ENCODE measurements at regions not wholly inside any gene's neighbourhood (a gene's known extent, or its start where the extent isn't known, plus 50 kb on each side); places are given as distances from the start of the nearest gene placed in this dataset. TPM values are rescaled to one million over a fixed set of nuclear protein-coding genes. Genes with fewer than 3 reads are reported as not detected.

DNA sequence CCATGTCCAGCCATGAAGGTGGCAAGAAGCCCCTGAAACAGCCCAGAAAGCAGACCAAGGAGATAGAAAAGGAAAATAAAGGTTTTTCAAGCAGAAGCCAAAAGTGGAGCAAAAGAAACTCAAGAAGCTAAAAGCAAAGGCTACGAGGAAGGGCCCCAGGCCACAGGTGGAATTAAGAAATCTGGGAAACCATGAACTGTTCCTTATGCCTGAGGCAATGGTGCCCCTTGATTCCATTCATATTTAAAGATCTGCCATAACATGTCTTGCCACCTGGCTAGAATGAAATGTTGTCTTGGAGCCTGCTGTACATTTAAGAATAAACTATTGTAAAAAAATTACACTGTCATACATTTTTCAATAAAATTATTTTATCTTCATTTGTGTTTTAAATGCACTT lies 59.5 kb upstream of the TARS1 start:
- Histone ChIP-seq H3K9ac (replicated peaks; ENCODE audit: extremely low read depth, insufficient read depth, low read length) (no peak overlapping the region), H2AFZ (ENCODE audit: low read depth, low read length) (no peak overlapping the region), H3K79me2 (ENCODE audit: control insufficient read depth, insufficient read depth, low read length) (no peaks in the 10 kb centered on the region), H4K20me1 (replicated peaks; ENCODE audit: control insufficient read depth, extremely low read depth, insufficient read depth, low read length) (no peaks in the 10 kb centered on the region), H3K9me1 (replicated peaks; ENCODE audit: control insufficient read depth, extremely low read depth, insufficient read depth, low read length) (no peaks in the 10 kb centered on the region), H3K27ac (ENCODE audit: insufficient read depth, low read depth, low read length) (no peak overlapping the region), H3K4me3 (replicated peaks in 1 of 3; ENCODE audit: insufficient read depth in 1 of 3, low read depth in 1 of 3, low read length in 3 of 3) (no peak overlapping the region), H3K4me2 (ENCODE audit: insufficient read depth, low read length) (no peak overlapping the region), H3K27me3 (ENCODE audit: control insufficient read depth in 2 of 2, insufficient read depth in 2 of 2, low read length in 2 of 2) (peaks cover 2 to 4% of the 10 kb centered on the region in 2 experiments), H3K36me3 (ENCODE audit: control insufficient read depth in 2 of 2, extremely low read depth in 1 of 2, insufficient read depth in 2 of 2, low read length in 2 of 2) (no peaks in the 10 kb centered on the region), H3K4me1 (ENCODE audit: control insufficient read depth, extremely low read depth, insufficient read depth, low read length) (no peaks in the 10 kb centered on the region), H3K9me3 (replicated peaks; ENCODE audit: control insufficient read depth, insufficient read depth, low read length) (no peaks in the 10 kb centered on the region)
- FAIRE-seq (no peak), DNase-seq (ENCODE audit: low read depth, low spot score) (no peak)
- POLR2A ChIA-PET, result no interaction called here
- no TSS peak for BruUV-seq (replicated peaks)
- intact Hi-C loops (cut with micrococcal nuclease) (no loop called here), dilution Hi-C loops (cut with MboI; ENCODE audit: extremely low pct_ligation_motif_present, low sequenced_read_pairs) (no loop called here)
- TF ChIP-seq FOS (IDR thresholded peaks at IDR 0.05; ENCODE audit: borderline replicate concordance, insufficient read depth, low read length), result no peak
- no peak for TF ChIP-seq POLR2AphosphoS5 (IDR thresholded peaks at IDR 0.05; ENCODE audit: insufficient read depth, low read depth, low read length)
- TF ChIP-seq, protein P1, sequence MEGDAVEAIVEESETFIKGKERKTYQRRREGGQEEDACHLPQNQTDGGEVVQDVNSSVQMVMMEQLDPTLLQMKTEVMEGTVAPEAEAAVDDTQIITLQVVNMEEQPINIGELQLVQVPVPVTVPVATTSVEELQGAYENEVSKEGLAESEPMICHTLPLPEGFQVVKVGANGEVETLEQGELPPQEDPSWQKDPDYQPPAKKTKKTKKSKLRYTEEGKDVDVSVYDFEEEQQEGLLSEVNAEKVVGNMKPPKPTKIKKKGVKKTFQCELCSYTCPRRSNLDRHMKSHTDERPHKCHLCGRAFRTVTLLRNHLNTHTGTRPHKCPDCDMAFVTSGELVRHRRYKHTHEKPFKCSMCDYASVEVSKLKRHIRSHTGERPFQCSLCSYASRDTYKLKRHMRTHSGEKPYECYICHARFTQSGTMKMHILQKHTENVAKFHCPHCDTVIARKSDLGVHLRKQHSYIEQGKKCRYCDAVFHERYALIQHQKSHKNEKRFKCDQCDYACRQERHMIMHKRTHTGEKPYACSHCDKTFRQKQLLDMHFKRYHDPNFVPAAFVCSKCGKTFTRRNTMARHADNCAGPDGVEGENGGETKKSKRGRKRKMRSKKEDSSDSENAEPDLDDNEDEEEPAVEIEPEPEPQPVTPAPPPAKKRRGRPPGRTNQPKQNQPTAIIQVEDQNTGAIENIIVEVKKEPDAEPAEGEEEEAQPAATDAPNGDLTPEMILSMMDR (IDR thresholded peaks at IDR 0.05; ENCODE audit: extremely low read depth in 1 of 2, insufficient read depth in 1 of 2, low read depth in 1 of 2, low read length in 2 of 2), result no peak
- TF ChIP-seq, protein P2, sequence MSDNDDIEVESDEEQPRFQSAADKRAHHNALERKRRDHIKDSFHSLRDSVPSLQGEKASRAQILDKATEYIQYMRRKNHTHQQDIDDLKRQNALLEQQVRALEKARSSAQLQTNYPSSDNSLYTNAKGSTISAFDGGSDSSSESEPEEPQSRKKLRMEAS (IDR thresholded peaks at IDR 0.05; ENCODE audit: insufficient read depth, insufficient read length), result no peak
- TF ChIP-seq JUN (IDR thresholded peaks at IDR 0.05; ENCODE audit: borderline replicate concordance, insufficient read depth, insufficient read length, low read depth), result no peak
- TF ChIP-seq MYC (IDR thresholded peaks at IDR 0.05; ENCODE audit: low read depth, low read length), result no peak
- TF ChIP-seq POLR2A (IDR thresholded peaks at IDR 0.05; ENCODE audit: low read depth, low read length), result no peak
- no peak for TF ChIP-seq GATA2 (IDR thresholded peaks at IDR 0.05; ENCODE audit: insufficient read depth, insufficient read length, low read depth, low read length)
- no peak for TF ChIP-seq EZH2 (IDR thresholded peaks at IDR 0.05; ENCODE audit: borderline replicate concordance, low read depth, low read length, severe bottlenecking)
- CTCF ChIA-PET, result interaction anchor here (1.1 kb wide), 1 partner anchor 79 kb away, joined by 3 read pairs; no protein-coding TSS in a partner anchor

Small RNA genes lying in the stretch of these regions (small RNA-seq; reads per million reads assigned to genes)
- not detected for gene AC010343.2 (ENCODE audit: insufficient read depth, insufficient read length, low read depth, low replicate concordance)
- not detected for gene AC025459.1 (ENCODE audit: insufficient read depth, insufficient read length, low read depth, low replicate concordance)

Measured in endothelial cell of umbilical vein (primary cell).